ENCODE measurements at regions not wholly inside any gene's neighbourhood (a gene's known extent, or its start where the extent isn't known, plus 50 kb on each side); places are given as distances from the start of the nearest gene placed in this dataset.

DNA sequence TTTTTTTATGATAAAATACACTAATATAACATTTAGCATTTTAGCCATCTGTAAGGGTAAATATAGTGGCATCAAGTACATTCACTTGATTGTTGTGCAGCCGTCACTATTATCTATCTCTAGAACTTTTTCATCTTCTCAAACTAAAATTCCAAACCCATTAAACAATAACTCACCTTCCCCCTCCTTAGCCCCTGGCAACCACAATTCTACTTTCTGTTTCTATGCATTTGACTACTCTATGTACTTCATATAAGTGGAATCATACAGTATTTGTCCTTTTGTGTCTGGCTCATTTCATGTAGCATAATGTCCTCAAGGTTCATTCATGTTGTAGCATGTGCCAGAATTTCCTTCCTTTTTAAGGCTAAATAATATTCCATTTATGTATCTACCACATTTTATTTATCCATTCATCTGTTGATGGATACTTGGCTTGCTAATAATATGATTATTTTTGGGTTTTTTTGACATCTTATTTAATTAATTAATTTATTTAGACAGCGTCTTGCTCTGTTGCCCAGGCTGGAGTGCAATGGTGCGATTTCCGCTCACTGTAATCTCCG, 69.6 kb upstream of the MACF1 start:
- DNase-seq (ENCODE audit: low read depth): no peak

GRCh38 chr1:39136638-39137037, 67.9 kb upstream of the MACF1 start:
- no peak for DNase-seq (ENCODE audit: low read depth)

DNA sequence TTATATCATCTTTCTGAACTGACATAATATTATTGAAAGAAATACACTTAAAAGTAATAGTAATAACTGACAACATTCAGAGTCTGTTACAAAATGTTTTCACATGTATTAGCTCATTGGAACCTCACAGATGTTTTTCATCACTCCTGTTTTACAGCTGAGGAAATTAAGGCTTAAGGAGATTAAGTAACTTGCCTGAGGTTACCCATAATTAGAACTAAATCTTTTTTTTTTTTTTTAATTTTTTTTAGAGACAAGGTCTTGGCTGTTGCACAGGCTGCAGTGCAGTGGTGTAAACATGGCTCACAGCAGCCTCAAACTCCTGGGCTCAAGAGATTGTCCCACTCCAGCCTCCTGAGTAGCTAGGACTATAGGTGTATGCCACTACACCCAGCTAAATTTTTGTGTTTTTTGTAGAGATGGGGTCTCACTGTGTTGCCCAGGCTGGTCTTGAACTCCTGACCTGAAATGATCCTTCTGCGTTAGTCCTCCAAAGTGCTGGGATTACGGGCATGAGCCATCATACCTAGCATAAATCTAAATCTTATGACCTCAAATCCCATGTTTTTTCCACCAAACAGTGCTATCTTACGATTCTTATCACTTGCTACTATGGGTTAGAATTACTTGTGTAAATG, 64.7 kb upstream of the MACF1 start:
- no peak for DNase-seq (ENCODE audit: low read depth)

GRCh38 chr1:39141925-39142324, 62.6 kb upstream of the MACF1 start:
- DNase-seq (ENCODE audit: low read depth): peak; percentile 96

DNA sequence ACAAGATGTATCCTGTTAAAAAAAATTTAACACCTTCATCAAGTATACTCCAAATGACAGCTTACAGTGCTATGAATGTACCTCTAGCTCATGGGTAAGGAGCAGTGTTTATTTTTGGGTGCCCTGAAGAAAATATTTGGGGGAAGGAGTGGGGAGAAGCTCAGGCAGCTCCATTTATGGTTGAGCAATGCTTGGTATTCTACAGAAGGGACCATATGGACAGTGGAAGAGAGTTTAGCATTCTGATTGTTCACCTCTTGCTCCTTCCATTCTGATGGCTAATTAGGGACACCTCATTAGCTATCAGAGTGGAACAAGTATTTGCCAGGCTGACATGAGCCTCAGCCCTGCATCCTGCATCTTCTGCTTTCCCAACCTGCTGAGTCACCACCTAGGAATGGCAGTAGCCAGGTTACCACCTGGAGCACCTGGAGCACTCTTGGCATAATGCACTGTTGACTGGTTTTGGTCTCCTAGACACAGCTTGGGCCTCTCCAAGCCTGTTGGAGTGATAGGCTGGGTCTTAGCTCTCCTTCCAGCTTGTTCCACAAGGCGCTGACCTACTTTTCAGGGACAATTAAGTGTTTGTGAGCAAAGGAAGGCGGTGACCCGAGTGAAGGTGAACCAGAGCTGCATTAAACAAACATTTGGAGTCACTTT, 62.0 kb upstream of the MACF1 start:
- DNase-seq (ENCODE audit: low read depth): peak; percentile 78

DNA sequence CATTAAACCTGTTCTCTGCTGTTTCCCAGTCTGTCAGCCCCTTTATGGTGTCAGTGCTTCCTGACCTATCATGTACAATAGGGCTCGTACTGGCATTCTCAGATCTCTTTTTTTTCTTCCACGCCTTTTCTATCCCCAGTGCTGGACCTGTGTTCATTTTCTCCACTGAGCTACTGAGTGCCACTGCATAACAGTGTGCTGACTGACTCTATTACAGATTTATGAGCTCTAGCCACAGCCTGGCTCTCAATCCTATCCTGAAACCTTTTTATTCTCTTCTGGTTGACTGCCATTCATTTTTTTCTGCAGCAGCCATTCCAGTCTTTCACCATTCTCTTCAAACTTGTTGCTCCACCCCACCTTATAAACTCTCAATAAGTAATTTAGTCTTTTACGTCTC, 59.6 kb upstream of the MACF1 start:
- no peak for DNase-seq (ENCODE audit: low read depth)

GRCh38 chr1:39145331-39145965, 59.0 kb upstream of the MACF1 start:
- no peak for DNase-seq (ENCODE audit: low read depth)

DNA sequence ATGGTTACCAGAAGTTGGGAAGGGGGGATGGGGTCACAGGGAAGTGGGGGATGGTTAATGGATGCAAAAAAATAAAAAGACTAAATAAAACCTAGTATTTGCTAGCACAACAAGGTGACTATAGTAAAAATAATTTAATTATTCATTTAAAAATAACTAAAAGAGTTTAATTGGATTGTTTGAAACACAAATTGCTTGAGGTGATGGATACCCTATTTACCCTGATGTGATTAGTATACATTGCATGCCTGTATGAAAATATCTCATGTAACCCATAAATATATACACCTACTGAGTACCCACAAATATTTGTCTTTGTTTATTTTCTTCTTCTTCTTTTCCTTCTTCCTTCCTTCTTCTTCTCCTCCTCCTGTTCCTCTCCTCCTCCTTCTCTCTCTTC, 57.8 kb upstream of the MACF1 start:
- DNase-seq (ENCODE audit: low read depth): no peak

DNA sequence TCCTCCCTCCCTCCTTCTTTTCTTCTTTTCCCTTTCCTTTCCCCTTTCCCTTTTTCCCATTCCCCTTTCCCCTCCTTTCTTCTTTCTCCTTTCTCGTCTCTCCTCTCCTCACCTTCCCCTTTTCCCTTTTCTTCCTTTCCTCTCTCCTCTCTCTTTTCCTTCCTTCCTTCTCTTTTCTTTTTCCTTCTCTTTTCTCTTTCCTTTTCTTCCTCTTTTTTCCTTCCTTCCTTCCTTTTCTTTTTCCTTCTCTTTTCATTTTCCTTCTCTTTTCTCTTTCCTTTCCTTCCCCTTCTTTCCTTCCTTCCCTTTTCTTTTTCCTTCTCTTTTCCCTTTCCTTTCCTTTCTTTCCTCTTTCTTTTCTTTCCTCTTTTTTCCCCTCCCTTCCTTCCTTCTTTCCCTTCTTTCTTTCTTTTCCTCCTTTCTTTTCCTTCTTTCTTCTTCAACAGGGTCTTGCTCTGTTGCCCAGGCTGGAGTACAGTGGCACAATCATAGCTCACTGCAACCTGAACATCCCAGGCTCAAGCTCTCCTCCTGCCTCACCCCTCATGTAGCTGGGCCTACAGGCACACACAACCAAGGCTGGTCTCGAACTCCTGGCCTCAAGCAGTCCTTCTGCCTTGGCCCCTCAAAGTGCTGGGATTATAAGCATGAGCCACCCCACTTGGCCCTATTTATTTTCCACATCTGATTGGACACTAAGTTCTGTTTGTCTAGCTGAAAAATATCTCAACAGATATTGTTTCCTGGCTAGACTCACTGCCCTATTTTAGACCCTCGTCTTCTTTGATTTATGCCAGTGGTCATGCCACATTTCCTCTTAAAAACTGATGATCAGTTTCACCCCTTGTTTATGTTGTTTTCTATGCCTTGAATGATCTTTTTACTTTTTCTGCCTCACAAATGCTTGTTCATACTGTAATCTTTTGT, 57.1 kb upstream of the MACF1 start:
- no peak for DNase-seq (ENCODE audit: low read depth)

DNA sequence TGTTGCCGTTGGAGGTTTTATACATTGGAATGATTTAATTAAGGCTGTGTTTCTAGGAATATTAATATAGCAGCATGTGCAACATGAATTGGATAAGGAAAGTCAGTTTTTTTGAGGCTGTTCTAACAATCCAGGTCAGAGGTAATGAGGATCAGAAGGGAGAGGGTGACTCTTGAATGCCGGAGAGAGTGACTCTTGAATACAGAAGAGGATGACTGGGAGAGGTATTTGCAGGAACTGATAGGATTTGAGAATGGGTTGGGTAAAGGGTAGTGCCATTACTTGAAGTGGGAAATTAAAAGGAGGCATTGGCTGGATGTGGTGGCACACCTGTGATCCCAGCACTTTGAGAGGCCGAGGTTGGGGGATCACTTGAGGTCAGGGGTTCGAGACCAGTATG, 55.6 kb upstream of the MACF1 start:
- DNase-seq (ENCODE audit: low read depth): no peak

- no peak for DNase-seq (ENCODE audit: low read depth)
Measured at GRCh38 chr1:39149509-39149908, 55.0 kb upstream of the MACF1 start.

GRCh38 chr1:39150779-39151178, 53.7 kb upstream of the MACF1 start:
- DNase-seq (ENCODE audit: low read depth): no peak

DNA sequence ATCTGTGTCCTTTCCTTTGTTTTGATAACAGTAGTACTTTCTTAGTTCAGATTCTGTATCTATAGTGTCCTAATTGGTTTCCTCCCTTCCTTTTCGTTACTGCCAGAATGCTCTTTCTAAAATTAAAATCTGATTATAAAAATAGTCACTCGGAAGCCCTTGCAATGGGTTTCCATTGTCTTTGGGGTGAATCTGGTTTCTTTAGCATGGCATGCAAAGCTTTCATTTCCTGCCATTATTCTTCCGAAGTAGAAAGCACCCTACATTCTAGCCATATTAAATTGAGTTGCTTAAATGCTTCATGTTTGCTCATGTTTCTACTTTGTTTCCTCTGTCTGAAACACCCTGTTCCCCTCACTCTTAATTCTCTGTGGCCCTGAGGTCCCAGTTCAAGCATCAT, 53.2 kb upstream of the MACF1 start:
- no peak for DNase-seq (ENCODE audit: low read depth)

GRCh38 chr1:39152923-39153322, 51.6 kb upstream of the MACF1 start:
- DNase-seq (ENCODE audit: low read depth): no peak

DNA sequence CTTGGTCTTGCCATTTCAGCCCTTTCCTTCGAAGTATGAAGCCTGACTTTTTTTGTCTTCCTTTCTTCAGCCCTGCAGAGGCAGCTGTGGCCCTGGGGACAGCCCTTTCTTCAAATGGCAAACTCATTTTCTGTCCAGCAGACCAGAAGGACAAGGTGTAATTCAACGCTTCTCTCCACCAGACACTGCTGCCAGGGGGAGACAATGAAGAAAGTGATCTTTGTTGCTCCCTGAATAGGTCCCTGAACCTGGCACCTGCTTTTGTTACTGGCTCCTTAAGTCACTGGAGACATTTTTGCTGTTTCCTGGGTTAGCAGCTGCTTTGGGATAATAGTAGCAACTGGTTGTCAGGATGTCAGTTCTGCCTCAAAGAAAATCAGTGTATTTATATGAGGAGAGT, 50.8 kb upstream of the MACF1 start:
- DNase-seq (ENCODE audit: low read depth): no peak

- DNase-seq (ENCODE audit: low read depth): peak; percentile 73
Measured at GRCh38 chr1:39154553-39155421, 49.7 kb upstream of the MACF1 start.

Data from myocyte (in vitro differentiated cells).